NB4 (cell line): ENCODE measurements at regions not wholly inside any gene's neighbourhood (a gene's known extent, or its start where the extent isn't known, plus 50 kb on each side); places are given as distances from the start of the nearest gene placed in this dataset.

Source experiments
- POLR2A ChIP-seq: IDR thresholded peaks from 2 replicates; pipeline ENCODE4 v1.6.1; 2011; ENCODE audit warnings: mild to moderate bottlenecking; ENCODE audit not compliant: insufficient read length; ENCODE audit errors: extremely low read depth
- TF ChIP-seq, protein P1 (sequence below): IDR thresholded peaks from one replicate; pipeline ENCODE4 v1.5.1; 2012; ENCODE audit warnings: low read depth, low read length

DNA sequence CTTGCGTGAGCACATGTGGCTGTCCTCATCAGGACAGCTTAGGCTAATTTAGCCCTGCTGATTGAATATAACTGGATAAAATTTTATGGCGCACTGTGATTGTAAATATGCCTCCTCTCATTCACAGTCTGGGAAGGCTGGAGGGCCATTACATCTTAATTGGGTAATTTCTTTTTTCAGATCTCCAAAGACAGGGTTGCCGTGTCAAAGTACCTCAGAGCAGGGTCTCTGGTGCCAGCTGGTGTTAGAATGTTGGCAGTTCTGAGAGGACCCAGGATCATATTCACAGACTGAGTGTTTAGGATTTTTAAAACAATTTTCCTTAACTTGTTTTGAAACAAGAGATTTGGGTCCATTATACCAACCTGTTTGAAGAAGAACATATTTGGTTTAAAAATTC is 455.7 kb upstream of the TLE4 start:
- TF ChIP-seq POLR2A: no peak
- TF ChIP-seq, protein P1, sequence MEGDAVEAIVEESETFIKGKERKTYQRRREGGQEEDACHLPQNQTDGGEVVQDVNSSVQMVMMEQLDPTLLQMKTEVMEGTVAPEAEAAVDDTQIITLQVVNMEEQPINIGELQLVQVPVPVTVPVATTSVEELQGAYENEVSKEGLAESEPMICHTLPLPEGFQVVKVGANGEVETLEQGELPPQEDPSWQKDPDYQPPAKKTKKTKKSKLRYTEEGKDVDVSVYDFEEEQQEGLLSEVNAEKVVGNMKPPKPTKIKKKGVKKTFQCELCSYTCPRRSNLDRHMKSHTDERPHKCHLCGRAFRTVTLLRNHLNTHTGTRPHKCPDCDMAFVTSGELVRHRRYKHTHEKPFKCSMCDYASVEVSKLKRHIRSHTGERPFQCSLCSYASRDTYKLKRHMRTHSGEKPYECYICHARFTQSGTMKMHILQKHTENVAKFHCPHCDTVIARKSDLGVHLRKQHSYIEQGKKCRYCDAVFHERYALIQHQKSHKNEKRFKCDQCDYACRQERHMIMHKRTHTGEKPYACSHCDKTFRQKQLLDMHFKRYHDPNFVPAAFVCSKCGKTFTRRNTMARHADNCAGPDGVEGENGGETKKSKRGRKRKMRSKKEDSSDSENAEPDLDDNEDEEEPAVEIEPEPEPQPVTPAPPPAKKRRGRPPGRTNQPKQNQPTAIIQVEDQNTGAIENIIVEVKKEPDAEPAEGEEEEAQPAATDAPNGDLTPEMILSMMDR: no peak
